ENCODE measurements at regions not wholly inside any gene's neighbourhood (a gene's known extent, or its start where the extent isn't known, plus 50 kb on each side); places are given as distances from the start of the nearest gene placed in this dataset.

DNA sequence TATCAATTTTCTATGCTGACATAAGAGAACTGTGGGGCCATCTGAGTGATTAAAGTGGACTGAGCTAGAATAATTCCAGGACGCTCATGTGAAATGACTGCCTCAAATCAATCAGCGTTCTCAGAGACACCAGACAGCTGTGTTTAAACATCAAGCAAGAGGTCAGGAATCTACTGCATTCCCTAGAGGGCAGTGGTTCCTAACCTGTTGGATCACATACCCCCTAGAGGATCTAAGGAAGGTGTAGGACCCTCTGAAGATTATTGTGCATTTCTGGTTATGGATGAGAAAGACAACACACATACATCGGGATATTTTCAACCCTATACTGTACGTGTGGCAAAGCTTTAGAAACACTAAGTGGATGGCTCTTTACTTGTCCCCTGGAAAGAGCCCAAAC lies 51.8 kb upstream of the FREM2 start:
- TF ChIP-seq, protein P1, sequence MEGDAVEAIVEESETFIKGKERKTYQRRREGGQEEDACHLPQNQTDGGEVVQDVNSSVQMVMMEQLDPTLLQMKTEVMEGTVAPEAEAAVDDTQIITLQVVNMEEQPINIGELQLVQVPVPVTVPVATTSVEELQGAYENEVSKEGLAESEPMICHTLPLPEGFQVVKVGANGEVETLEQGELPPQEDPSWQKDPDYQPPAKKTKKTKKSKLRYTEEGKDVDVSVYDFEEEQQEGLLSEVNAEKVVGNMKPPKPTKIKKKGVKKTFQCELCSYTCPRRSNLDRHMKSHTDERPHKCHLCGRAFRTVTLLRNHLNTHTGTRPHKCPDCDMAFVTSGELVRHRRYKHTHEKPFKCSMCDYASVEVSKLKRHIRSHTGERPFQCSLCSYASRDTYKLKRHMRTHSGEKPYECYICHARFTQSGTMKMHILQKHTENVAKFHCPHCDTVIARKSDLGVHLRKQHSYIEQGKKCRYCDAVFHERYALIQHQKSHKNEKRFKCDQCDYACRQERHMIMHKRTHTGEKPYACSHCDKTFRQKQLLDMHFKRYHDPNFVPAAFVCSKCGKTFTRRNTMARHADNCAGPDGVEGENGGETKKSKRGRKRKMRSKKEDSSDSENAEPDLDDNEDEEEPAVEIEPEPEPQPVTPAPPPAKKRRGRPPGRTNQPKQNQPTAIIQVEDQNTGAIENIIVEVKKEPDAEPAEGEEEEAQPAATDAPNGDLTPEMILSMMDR (optimal IDR thresholded peaks at IDR 0.05 in 1 of 3, IDR thresholded peaks at IDR 0.05 in 1 of 3, conservative IDR thresholded peaks at IDR 0.05 in 1 of 3; ENCODE audit: extremely low read depth in 1 of 3, insufficient read depth in 2 of 3, low read length in 3 of 3), result no peak
- no peak for TF ChIP-seq EZH2 (IDR thresholded peaks at IDR 0.05; ENCODE audit: low read length)
